ENCODE measurements at regions not wholly inside any gene's neighbourhood (a gene's known extent, or its start where the extent isn't known, plus 50 kb on each side); places are given as distances from the start of the nearest gene placed in this dataset.
A peak's percentile ranks its signal among the peaks of the same experiment; 100 is the strongest.

- Histone ChIP-seq H3K9me3 (ENCODE audit: low read depth) (peaks cover 4% of the 10 kb centered on the region), H3K27ac (no peak overlapping the region), H3K36me3 (no peaks in the 10 kb centered on the region), H3K4me3 (no peak overlapping the region), H3K27me3 (no peaks in the 10 kb centered on the region), H3K4me1 (ENCODE audit: low read depth) (no peaks in the 10 kb centered on the region)
- TF ChIP-seq CTCF (IDR thresholded peaks at IDR 0.05; ENCODE audit: low read depth, low read length): no peak
- no peak for DNase-seq (ENCODE audit: low read depth in 1 of 2, low spot score in 1 of 2)
Observed at GRCh38 chr1:212542761-212543187, 65.8 kb upstream of the ATF3 start.

- no peaks in the 10 kb centered on the region for H3K9me3 ChIP-seq (ENCODE audit: low read depth)
- no peak overlapping the region for H3K4me3 ChIP-seq
- no peak for TF ChIP-seq CTCF (IDR thresholded peaks at IDR 0.05; ENCODE audit: low read depth, low read length)
- no peak overlapping the region for H3K27ac ChIP-seq
- H3K36me3 ChIP-seq: no peaks in the 10 kb centered on the region
- no peaks in the 10 kb centered on the region for H3K4me1 ChIP-seq (ENCODE audit: low read depth)
- no peak for DNase-seq (ENCODE audit: low read depth in 1 of 2, low spot score in 1 of 2)
- no peaks in the 10 kb centered on the region for H3K27me3 ChIP-seq
Observed at GRCh38 chr1:212544110-212544509, 64.5 kb upstream of the ATF3 start.

GRCh38 chr1:212545941-212546635 lies 62.5 kb upstream of the ATF3 start:
- TF ChIP-seq CTCF (IDR thresholded peaks at IDR 0.05; ENCODE audit: low read depth, low read length): no peak
- no peak overlapping the region for H3K27ac ChIP-seq
- no peaks in the 10 kb centered on the region for H3K27me3 ChIP-seq
- H3K4me3 ChIP-seq: no peak overlapping the region
- H3K4me1 ChIP-seq (ENCODE audit: low read depth): no peaks in the 10 kb centered on the region
- H3K9me3 ChIP-seq (ENCODE audit: low read depth): no peaks in the 10 kb centered on the region
- DNase-seq (ENCODE audit: low read depth in 1 of 2, low spot score in 1 of 2): peak in 1 of 2 donors; percentile 86
- no peaks in the 10 kb centered on the region for H3K36me3 ChIP-seq

- Histone ChIP-seq H3K9me3 (ENCODE audit: low read depth) (no peaks in the 10 kb centered on the region), H3K4me3 (no peak overlapping the region), H3K36me3 (no peaks in the 10 kb centered on the region), H3K27ac (no peak overlapping the region), H3K4me1 (ENCODE audit: low read depth) (no peaks in the 10 kb centered on the region), H3K27me3 (no peaks in the 10 kb centered on the region)
- DNase-seq (ENCODE audit: low read depth in 1 of 2, low spot score in 1 of 2): no peak
- TF ChIP-seq CTCF (IDR thresholded peaks at IDR 0.05; ENCODE audit: low read depth, low read length): no peak
Observed at GRCh38 chr1:212549503-212550017, 59.0 kb upstream of the ATF3 start.

GRCh38 chr1:212551929-212552328 lies 56.6 kb upstream of the ATF3 start:
- Histone ChIP-seq H3K9me3 (ENCODE audit: low read depth) (no peaks in the 10 kb centered on the region), H3K4me3 (no peak overlapping the region), H3K27ac (no peak overlapping the region), H3K36me3 (no peaks in the 10 kb centered on the region), H3K4me1 (ENCODE audit: low read depth) (no peaks in the 10 kb centered on the region), H3K27me3 (no peaks in the 10 kb centered on the region)
- no peak for TF ChIP-seq CTCF (IDR thresholded peaks at IDR 0.05; ENCODE audit: low read depth, low read length)
- DNase-seq (ENCODE audit: low read depth in 1 of 2, low spot score in 1 of 2): no peak

Measured in cardiac muscle cell (in vitro differentiated cells and primary cell).